Panc1 (cell line): ENCODE measurements at regions not wholly inside any gene's neighbourhood (a gene's known extent, or its start where the extent isn't known, plus 50 kb on each side); places are given as distances from the start of the nearest gene placed in this dataset.

Experiments
- ATAC-seq: fragments of 200-7000 bp; cut with Tn5 transposase; 2 replicates; pipeline ENCODE4 v1.9.1; 2020; ENCODE audit warnings: mild to moderate bottlenecking, moderate library complexity
- BruUV-seq: library from RNA; stranded (reverse); fragments of 400-500 nt; replicated peaks from 2 replicates; lab custom pipeline; 2021; lab: Mats Ljungman, UMichigan
- CTCF ChIA-PET: fragments of 300-600 bp; sonication (Branson Sonifier 250); formaldehyde crosslinking; loops from one replicate; lab custom pipeline; 2022; ENCODE audit warnings: antibody characterized with exemption; lab: Charles Lee
- POLR2A ChIA-PET: fragments of 300-600 bp; sonication (Branson Sonifier 250); formaldehyde crosslinking; loops from one replicate; lab custom pipeline; 2022; ENCODE audit warnings: antibody characterized with exemption; lab: Charles Lee
- DNase-seq: peaks from one replicate; pipeline ENCODE4 v3.0.0-alpha.2; 2010; ENCODE audit warnings: low read depth, low spot score
- H3K27ac ChIP-seq: 2 replicates; pipeline ENCODE4 v1.5.1; 2011; ENCODE audit warnings: mild to moderate bottlenecking, low read length, inconsistent platforms
- H3K27me3 ChIP-seq: fragments of 200-500 bp; sonication (Bioruptor generic); 2 replicates; pipeline ENCODE4 v1.6.0; 2014; ENCODE audit warnings: low read length, inconsistent platforms; ENCODE audit not compliant: control insufficient read depth, insufficient read depth
- H3K36me3 ChIP-seq: fragments of 200-500 bp; sonication (Bioruptor generic); 2 replicates; pipeline ENCODE4 v1.5.1; 2014; ENCODE audit warnings: inconsistent platforms, mild to moderate bottlenecking, low read length, moderate library complexity; ENCODE audit not compliant: control insufficient read depth, insufficient read depth
- H3K4me1 ChIP-seq: 2 replicates; pipeline ENCODE4 v1.5.1; 2011; ENCODE audit warnings: inconsistent platforms, mild to moderate bottlenecking, low read length, moderate library complexity; ENCODE audit not compliant: control insufficient read depth, insufficient read depth
- H3K4me3 ChIP-seq, 2 experiments: 2 replicates each; pipeline ENCODE4 v1.5.1; 2011 to 2012; ENCODE audit warnings: low read depth in 2 of 2, low read length in 2 of 2, mild to moderate bottlenecking in 2 of 2, inconsistent platforms in 1 of 2, moderate library complexity in 1 of 2
- H3K9me3 ChIP-seq: fragments of 200-500 bp; sonication (Bioruptor generic); 2 replicates; pipeline ENCODE4 v1.5.1; 2014; ENCODE audit warnings: low read depth, mild to moderate bottlenecking, inconsistent platforms, low read length, moderate library complexity; ENCODE audit not compliant: control insufficient read depth, insufficient read depth
- POLR2AphosphoS5 ChIP-seq: IDR thresholded peaks from 2 replicates; pipeline ENCODE4 v1.6.1; 2012; ENCODE audit warnings: mild to moderate bottlenecking, low read depth, low read length, moderate library complexity
- SIN3A ChIP-seq: IDR thresholded peaks from 2 replicates; pipeline ENCODE4 v1.6.1; 2012; ENCODE audit warnings: low read depth, mild to moderate bottlenecking, low read length, moderate library complexity, borderline replicate concordance; ENCODE audit not compliant: insufficient read depth
- TCF7L2 ChIP-seq: IDR thresholded peaks from 2 replicates; pipeline ENCODE4 v1.6.1; 2011; ENCODE audit warnings: mild to moderate bottlenecking, low read depth, low read length, inconsistent platforms
- in situ Hi-C: cut with HindIII; loops from 2 replicates; pipeline ENCODE4 v1.10.0; 2016; ENCODE audit warnings: low sequenced_read_pairs, low pct_unique_long_range_greater_than_20kb
- intact Hi-C: fragments of 100-400 bp; cut with micrococcal nuclease; formaldehyde crosslinking; loops from one replicate; pipeline ENCODE4 v1.10.0; 2022; ENCODE audit not compliant: unreplicated experiment
- TF ChIP-seq, protein P1 (sequence below): fragments of 450-650 bp; IDR thresholded peaks from 2 replicates; pipeline ENCODE4 v1.5.1; 2017; ENCODE audit warnings: mild to moderate bottlenecking
- TF ChIP-seq, protein P2 (sequence below), 2 experiments: IDR thresholded peaks; 2 replicates each; pipeline ENCODE4 v1.6.1; 2011 to 2012; ENCODE audit warnings: low read depth in 2 of 2, control low read depth in 1 of 2, low read length in 1 of 2, mild to moderate bottlenecking in 1 of 2, moderate library complexity in 1 of 2; ENCODE audit not compliant: insufficient read depth in 1 of 2

DNA sequence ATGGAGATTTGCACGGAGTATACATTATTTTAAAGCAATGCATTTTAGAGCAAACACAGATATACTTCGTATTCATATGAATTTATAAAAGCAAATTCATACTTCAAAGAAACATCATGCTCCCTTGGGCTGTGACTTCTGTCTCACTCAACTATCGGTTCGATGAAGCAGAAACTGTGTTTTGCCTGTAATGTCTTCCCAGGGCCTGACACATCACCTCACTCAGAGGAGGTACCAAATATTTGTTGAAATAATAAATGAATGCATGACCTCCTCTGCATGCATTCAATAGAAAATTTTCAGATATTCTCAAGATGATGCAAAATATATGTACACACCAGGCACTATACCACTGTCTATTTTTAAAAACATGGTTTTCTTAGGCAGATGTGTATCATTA is 432.7 kb downstream of the EFNB2 start:
- Histone ChIP-seq H3K4me3 (no peak overlapping the region), H3K27ac (no peak overlapping the region), H3K4me1 (no peaks in the 10 kb centered on the region), H3K9me3 (no peaks in the 10 kb centered on the region), H3K27me3 (no peaks in the 10 kb centered on the region), H3K36me3 (no peaks in the 10 kb centered on the region)
- no TSS peak for BruUV-seq
- no peak for ATAC-seq
- ChIA-PET POLR2A (no interaction called here), CTCF (no interaction called here)
- intact Hi-C loops = no loop called here
- TF ChIP-seq, protein P1, sequence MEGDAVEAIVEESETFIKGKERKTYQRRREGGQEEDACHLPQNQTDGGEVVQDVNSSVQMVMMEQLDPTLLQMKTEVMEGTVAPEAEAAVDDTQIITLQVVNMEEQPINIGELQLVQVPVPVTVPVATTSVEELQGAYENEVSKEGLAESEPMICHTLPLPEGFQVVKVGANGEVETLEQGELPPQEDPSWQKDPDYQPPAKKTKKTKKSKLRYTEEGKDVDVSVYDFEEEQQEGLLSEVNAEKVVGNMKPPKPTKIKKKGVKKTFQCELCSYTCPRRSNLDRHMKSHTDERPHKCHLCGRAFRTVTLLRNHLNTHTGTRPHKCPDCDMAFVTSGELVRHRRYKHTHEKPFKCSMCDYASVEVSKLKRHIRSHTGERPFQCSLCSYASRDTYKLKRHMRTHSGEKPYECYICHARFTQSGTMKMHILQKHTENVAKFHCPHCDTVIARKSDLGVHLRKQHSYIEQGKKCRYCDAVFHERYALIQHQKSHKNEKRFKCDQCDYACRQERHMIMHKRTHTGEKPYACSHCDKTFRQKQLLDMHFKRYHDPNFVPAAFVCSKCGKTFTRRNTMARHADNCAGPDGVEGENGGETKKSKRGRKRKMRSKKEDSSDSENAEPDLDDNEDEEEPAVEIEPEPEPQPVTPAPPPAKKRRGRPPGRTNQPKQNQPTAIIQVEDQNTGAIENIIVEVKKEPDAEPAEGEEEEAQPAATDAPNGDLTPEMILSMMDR = no peak
- TF ChIP-seq, protein P2, sequence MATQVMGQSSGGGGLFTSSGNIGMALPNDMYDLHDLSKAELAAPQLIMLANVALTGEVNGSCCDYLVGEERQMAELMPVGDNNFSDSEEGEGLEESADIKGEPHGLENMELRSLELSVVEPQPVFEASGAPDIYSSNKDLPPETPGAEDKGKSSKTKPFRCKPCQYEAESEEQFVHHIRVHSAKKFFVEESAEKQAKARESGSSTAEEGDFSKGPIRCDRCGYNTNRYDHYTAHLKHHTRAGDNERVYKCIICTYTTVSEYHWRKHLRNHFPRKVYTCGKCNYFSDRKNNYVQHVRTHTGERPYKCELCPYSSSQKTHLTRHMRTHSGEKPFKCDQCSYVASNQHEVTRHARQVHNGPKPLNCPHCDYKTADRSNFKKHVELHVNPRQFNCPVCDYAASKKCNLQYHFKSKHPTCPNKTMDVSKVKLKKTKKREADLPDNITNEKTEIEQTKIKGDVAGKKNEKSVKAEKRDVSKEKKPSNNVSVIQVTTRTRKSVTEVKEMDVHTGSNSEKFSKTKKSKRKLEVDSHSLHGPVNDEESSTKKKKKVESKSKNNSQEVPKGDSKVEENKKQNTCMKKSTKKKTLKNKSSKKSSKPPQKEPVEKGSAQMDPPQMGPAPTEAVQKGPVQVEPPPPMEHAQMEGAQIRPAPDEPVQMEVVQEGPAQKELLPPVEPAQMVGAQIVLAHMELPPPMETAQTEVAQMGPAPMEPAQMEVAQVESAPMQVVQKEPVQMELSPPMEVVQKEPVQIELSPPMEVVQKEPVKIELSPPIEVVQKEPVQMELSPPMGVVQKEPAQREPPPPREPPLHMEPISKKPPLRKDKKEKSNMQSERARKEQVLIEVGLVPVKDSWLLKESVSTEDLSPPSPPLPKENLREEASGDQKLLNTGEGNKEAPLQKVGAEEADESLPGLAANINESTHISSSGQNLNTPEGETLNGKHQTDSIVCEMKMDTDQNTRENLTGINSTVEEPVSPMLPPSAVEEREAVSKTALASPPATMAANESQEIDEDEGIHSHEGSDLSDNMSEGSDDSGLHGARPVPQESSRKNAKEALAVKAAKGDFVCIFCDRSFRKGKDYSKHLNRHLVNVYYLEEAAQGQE (IDR thresholded peaks at IDR 0.05; ENCODE audit: insufficient read depth in 1 of 2, low read depth in 2 of 2, low read length in 1 of 2) = no peak
- TF ChIP-seq SIN3A (no peak), TCF7L2 (no peak), POLR2AphosphoS5 (no peak)
- in situ Hi-C loops = no loop called here
- no peak for DNase-seq

DNA sequence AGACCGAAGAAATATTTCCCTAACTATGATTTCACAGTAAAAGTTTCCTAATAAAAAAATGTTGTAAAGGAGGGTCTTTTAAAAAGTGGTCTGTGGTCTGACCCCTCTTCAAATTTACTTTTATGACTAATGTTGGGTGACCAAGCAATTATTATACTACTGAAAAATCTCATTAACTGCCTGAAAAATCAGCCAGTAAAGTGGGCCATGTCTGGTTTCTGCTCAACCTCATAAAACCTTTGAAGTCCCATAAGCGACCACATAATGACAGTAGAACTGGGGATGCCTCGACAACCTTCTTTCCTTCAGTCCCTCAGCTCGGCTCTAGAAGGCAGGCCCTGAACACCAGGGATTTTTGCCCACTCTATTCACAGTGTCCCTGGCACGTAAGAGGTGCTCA is 434.3 kb downstream of the EFNB2 start:
- Histone ChIP-seq H3K4me1 (peaks cover 8% of the 10 kb centered on the region; the same call in 1 of the 2 replicates), H3K27me3 (no peaks in the 10 kb centered on the region), H3K4me3 (no peak overlapping the region), H3K36me3 (no peaks in the 10 kb centered on the region), H3K9me3 (no peaks in the 10 kb centered on the region), H3K27ac (no peak overlapping the region)
- TF ChIP-seq POLR2AphosphoS5 (no peak), TCF7L2 (no peak), SIN3A (no peak)
- TF ChIP-seq, protein P1 = no peak
- TF ChIP-seq, protein P2 (IDR thresholded peaks at IDR 0.05; ENCODE audit: insufficient read depth in 1 of 2, low read depth in 2 of 2, low read length in 1 of 2) = no peak
- ATAC-seq = no peak
- no peak for DNase-seq
- ChIA-PET POLR2A (no interaction called here), CTCF (no interaction called here)
- intact Hi-C loops = no loop called here
- in situ Hi-C loops = no loop called here
- BruUV-seq = no TSS peak
